ENCODE measurements at regions not wholly inside any gene's neighbourhood (a gene's known extent, or its start where the extent isn't known, plus 50 kb on each side); places are given as distances from the start of the nearest gene placed in this dataset.

- H4K91ac ChIP-seq (ENCODE audit: low read depth, low read length) = no peak overlapping the region
- H3K18ac ChIP-seq (ENCODE audit: low read length) = no peak overlapping the region
These were observed 344.7 kb downstream of the PABPC4L start for GRCh38 chr4:133856731-133857355.

GRCh38 chr4:133855001-133855400 is 346.6 kb downstream of the PABPC4L start:
- no peak overlapping the region for H4K8ac ChIP-seq (ENCODE audit: low read depth, low read length)
- H2BK5ac ChIP-seq (ENCODE audit: low read depth, low read length, poor library complexity) = no peak overlapping the region
- H3K9me3 ChIP-seq (ENCODE audit: insufficient read depth, low read depth, low read length) = no peaks in the 10 kb centered on the region
- no peak overlapping the region for H2BK120ac ChIP-seq (ENCODE audit: insufficient read depth, low read length, poor library complexity)
- no peak overlapping the region for H2AK5ac ChIP-seq (ENCODE audit: low read length)
- no peak overlapping the region for H3K18ac ChIP-seq (ENCODE audit: low read length)
- H4K12ac ChIP-seq (ENCODE audit: low read depth, low read length) = no peak overlapping the region
- no peak overlapping the region for H3K9ac ChIP-seq (ENCODE audit: low read length)
- no peak overlapping the region for H2AFZ ChIP-seq (ENCODE audit: insufficient read depth, low read length, poor library complexity)
- H3K14ac ChIP-seq (ENCODE audit: low read length) = no peak overlapping the region
- H3K4me2 ChIP-seq (ENCODE audit: low read length) = no peak overlapping the region
- H3K79me2 ChIP-seq (ENCODE audit: control insufficient read depth, insufficient read depth, low read length, poor library complexity) = no peaks in the 10 kb centered on the region
- H3K36me3 ChIP-seq (ENCODE audit: control insufficient read depth in 1 of 2, insufficient read depth in 2 of 2, low read length in 2 of 2) = no peaks in the 10 kb centered on the region
- H3K27ac ChIP-seq (ENCODE audit: low read depth, low read length) = no peak overlapping the region
- H3K4ac ChIP-seq (ENCODE audit: low read depth, low read length) = no peak overlapping the region
- H3K4me3 ChIP-seq (ENCODE audit: low read depth, low read length) = no peak overlapping the region
- no CpG with 5 or more reads among the region's 4 CpGs for WGBS (ENCODE audit: extremely low coverage, insufficient coverage, insufficient read length)
- no peak overlapping the region for H3K23ac ChIP-seq (ENCODE audit: low read length)
- no peaks in the 10 kb centered on the region for H3K27me3 ChIP-seq (ENCODE audit: insufficient read depth, low read length)
- no peaks in the 10 kb centered on the region for H3K79me1 ChIP-seq (ENCODE audit: low read length)
- H4K91ac ChIP-seq (ENCODE audit: low read depth, low read length) = no peak overlapping the region
- no peaks in the 10 kb centered on the region for H3K4me1 ChIP-seq (ENCODE audit: control insufficient read depth in 1 of 2, insufficient read depth in 2 of 2, low read length in 2 of 2)
- DNase-seq = no peak
- no peak overlapping the region for H2BK12ac ChIP-seq (ENCODE audit: low read length)

More at GRCh38 chr4:133856731-133857355, 344.7 kb downstream of the PABPC4L start:
- Histone ChIP-seq H3K79me2 (ENCODE audit: control insufficient read depth, insufficient read depth, low read length, poor library complexity) (no peaks in the 10 kb centered on the region), H2BK120ac (ENCODE audit: insufficient read depth, low read length, poor library complexity) (no peak overlapping the region), H3K14ac (ENCODE audit: low read length) (no peak overlapping the region), H3K23ac (ENCODE audit: low read length) (no peak overlapping the region), H3K4ac (ENCODE audit: low read depth, low read length) (no peak overlapping the region), H2AK5ac (ENCODE audit: low read length) (no peak overlapping the region), H3K36me3 (ENCODE audit: control insufficient read depth in 1 of 2, insufficient read depth in 2 of 2, low read length in 2 of 2) (no peaks in the 10 kb centered on the region), H3K4me2 (ENCODE audit: low read length) (no peak overlapping the region), H3K79me1 (ENCODE audit: low read length) (no peaks in the 10 kb centered on the region), H2AFZ (ENCODE audit: insufficient read depth, low read length, poor library complexity) (no peak overlapping the region), H2BK12ac (ENCODE audit: low read length) (no peak overlapping the region), H3K4me3 (ENCODE audit: low read depth, low read length) (no peak overlapping the region), H3K9ac (ENCODE audit: low read length) (no peak overlapping the region), H3K27ac (ENCODE audit: low read depth, low read length) (no peak overlapping the region), H3K9me3 (ENCODE audit: insufficient read depth, low read depth, low read length) (no peaks in the 10 kb centered on the region), H4K8ac (ENCODE audit: low read depth, low read length) (no peak overlapping the region), H3K4me1 (ENCODE audit: control insufficient read depth in 1 of 2, insufficient read depth in 2 of 2, low read length in 2 of 2) (no peaks in the 10 kb centered on the region), H2BK5ac (ENCODE audit: low read depth, low read length, poor library complexity) (no peak overlapping the region), H3K27me3 (ENCODE audit: insufficient read depth, low read length) (no peaks in the 10 kb centered on the region), H4K12ac (ENCODE audit: low read depth, low read length) (no peak overlapping the region)
- DNase-seq = no peak

- Histone ChIP-seq H2BK120ac (ENCODE audit: insufficient read depth, low read length, poor library complexity) (no peak overlapping the region), H3K14ac (ENCODE audit: low read length) (no peak overlapping the region), H3K79me1 (ENCODE audit: low read length) (no peaks in the 10 kb centered on the region), H3K36me3 (ENCODE audit: control insufficient read depth in 1 of 2, insufficient read depth in 2 of 2, low read length in 2 of 2) (no peaks in the 10 kb centered on the region), H3K18ac (ENCODE audit: low read length) (no peak overlapping the region), H4K91ac (ENCODE audit: low read depth, low read length) (no peak overlapping the region), H3K4me2 (ENCODE audit: low read length) (no peak overlapping the region), H2AFZ (ENCODE audit: insufficient read depth, low read length, poor library complexity) (no peak overlapping the region), H4K8ac (ENCODE audit: low read depth, low read length) (no peak overlapping the region), H2BK5ac (ENCODE audit: low read depth, low read length, poor library complexity) (no peak overlapping the region), H3K27me3 (ENCODE audit: insufficient read depth, low read length) (no peaks in the 10 kb centered on the region), H3K9ac (ENCODE audit: low read length) (no peak overlapping the region), H3K9me3 (ENCODE audit: insufficient read depth, low read depth, low read length) (no peaks in the 10 kb centered on the region), H3K23ac (ENCODE audit: low read length) (no peak overlapping the region), H2BK12ac (ENCODE audit: low read length) (no peak overlapping the region), H3K4me3 (ENCODE audit: low read depth, low read length) (no peak overlapping the region), H3K79me2 (ENCODE audit: control insufficient read depth, insufficient read depth, low read length, poor library complexity) (no peaks in the 10 kb centered on the region), H3K27ac (ENCODE audit: low read depth, low read length) (no peak overlapping the region), H2AK5ac (ENCODE audit: low read length) (no peak overlapping the region), H4K12ac (ENCODE audit: low read depth, low read length) (no peak overlapping the region), H3K4me1 (ENCODE audit: control insufficient read depth in 1 of 2, insufficient read depth in 2 of 2, low read length in 2 of 2) (no peaks in the 10 kb centered on the region), H3K4ac (ENCODE audit: low read depth, low read length) (no peak overlapping the region)
- no peak for DNase-seq
These were observed 362.3 kb downstream of the PABPC4L start for GRCh38 chr4:133839326-133839725.

- no peak overlapping the region for H2AFZ ChIP-seq (ENCODE audit: insufficient read depth, low read length, poor library complexity)
- DNase-seq = no peak
- no peak overlapping the region for H3K23ac ChIP-seq (ENCODE audit: low read length)
- no peaks in the 10 kb centered on the region for H3K79me1 ChIP-seq (ENCODE audit: low read length)
- no peak overlapping the region for H2BK12ac ChIP-seq (ENCODE audit: low read length)
- no peaks in the 10 kb centered on the region for H3K27me3 ChIP-seq (ENCODE audit: insufficient read depth, low read length)
- H3K36me3 ChIP-seq (ENCODE audit: control insufficient read depth in 1 of 2, insufficient read depth in 2 of 2, low read length in 2 of 2) = no peaks in the 10 kb centered on the region
- no peak overlapping the region for H2AK5ac ChIP-seq (ENCODE audit: low read length)
- H3K14ac ChIP-seq (ENCODE audit: low read length) = no peak overlapping the region
- no peak overlapping the region for H3K4me3 ChIP-seq (ENCODE audit: low read depth, low read length)
- no peak overlapping the region for H3K4me2 ChIP-seq (ENCODE audit: low read length)
- H4K12ac ChIP-seq (ENCODE audit: low read depth, low read length) = no peak overlapping the region
- H3K18ac ChIP-seq (ENCODE audit: low read length) = no peak overlapping the region
- H2BK5ac ChIP-seq (ENCODE audit: low read depth, low read length, poor library complexity) = no peak overlapping the region
- no peaks in the 10 kb centered on the region for H3K79me2 ChIP-seq (ENCODE audit: control insufficient read depth, insufficient read depth, low read length, poor library complexity)
- H4K91ac ChIP-seq (ENCODE audit: low read depth, low read length) = no peak overlapping the region
- no peak overlapping the region for H3K27ac ChIP-seq (ENCODE audit: low read depth, low read length)
- no peak overlapping the region for H3K4ac ChIP-seq (ENCODE audit: low read depth, low read length)
- H3K9ac ChIP-seq (ENCODE audit: low read length) = no peak overlapping the region
- H3K9me3 ChIP-seq (ENCODE audit: insufficient read depth, low read depth, low read length) = no peaks in the 10 kb centered on the region
- no peak overlapping the region for H2BK120ac ChIP-seq (ENCODE audit: insufficient read depth, low read length, poor library complexity)
- no CpG with 5 or more reads among the region's 3 CpGs for WGBS (ENCODE audit: extremely low coverage, insufficient coverage, insufficient read length)
- no peak overlapping the region for H4K8ac ChIP-seq (ENCODE audit: low read depth, low read length)
- H3K4me1 ChIP-seq (ENCODE audit: control insufficient read depth in 1 of 2, insufficient read depth in 2 of 2, low read length in 2 of 2) = no peaks in the 10 kb centered on the region
These were observed 378.4 kb downstream of the PABPC4L start for GRCh38 chr4:133823177-133823576.
